NCI-H226 (cell line): ENCODE measurements at regions not wholly inside any gene's neighbourhood (a gene's known extent, or its start where the extent isn't known, plus 50 kb on each side); places are given as distances from the start of the nearest gene placed in this dataset.
"Not testable (repeated sequence)": the region's sequence is repeated elsewhere in the genome, so short reads cannot be mapped to it uniquely, and the experiment has no call there.

ENCODE experiments used
- DNase-seq: peaks from one replicate; pipeline ENCODE4 v3.0.0-alpha.2; 2015

- peak; percentile 2 for DNase-seq
Measured at GRCh38 chr11:37371346-37371970, 773.4 kb upstream of the RAG2 start.

- no peak for DNase-seq
Measured at GRCh38 chr11:37370817-37371216, 772.8 kb upstream of the RAG2 start.

GRCh38 chr11:37364246-37364839, 766.3 kb upstream of the RAG2 start:
- no peak for DNase-seq

GRCh38 chr11:37353192-37353591, 755.2 kb upstream of the RAG2 start:
- DNase-seq: no peak

GRCh38 chr11:37352485-37352884, 754.4 kb upstream of the RAG2 start:
- no peak for DNase-seq

- DNase-seq: no peak
Measured at GRCh38 chr11:37343290-37343689, 745.3 kb upstream of the RAG2 start.

- no peak for DNase-seq
Measured at GRCh38 chr11:37336401-37336800, 738.4 kb upstream of the RAG2 start.

GRCh38 chr11:37333345-37333744, 735.3 kb upstream of the RAG2 start:
- DNase-seq: no peak

GRCh38 chr11:37323843-37324242, 725.8 kb upstream of the RAG2 start:
- no peak for DNase-seq

GRCh38 chr11:37322333-37323194, 724.5 kb upstream of the RAG2 start:
- no peak for DNase-seq

GRCh38 chr11:37320921-37321320, 722.9 kb upstream of the RAG2 start:
- DNase-seq: no peak

- DNase-seq: no peak
Measured at GRCh38 chr11:37317803-37318202, 719.8 kb upstream of the RAG2 start.

GRCh38 chr11:37313266-37313665, 715.2 kb upstream of the RAG2 start:
- no peak for DNase-seq

GRCh38 chr11:37306563-37306962, 708.5 kb upstream of the RAG2 start:
- no peak for DNase-seq

GRCh38 chr11:37301405-37301804, 703.4 kb upstream of the RAG2 start:
- not testable (repeated sequence) for DNase-seq

GRCh38 chr11:37298173-37298572, 700.1 kb upstream of the RAG2 start:
- DNase-seq: no peak

GRCh38 chr11:37286890-37287289, 688.9 kb upstream of the RAG2 start:
- DNase-seq: no peak

GRCh38 chr11:37282367-37282766, 684.3 kb upstream of the RAG2 start:
- no peak for DNase-seq

GRCh38 chr11:37280200-37280599, 682.2 kb upstream of the RAG2 start:
- DNase-seq: no peak

- DNase-seq: no peak
Measured at GRCh38 chr11:37277896-37278465, 679.9 kb upstream of the RAG2 start.

- peak; percentile 46 for DNase-seq
Measured at GRCh38 chr11:37264783-37265182, 666.7 kb upstream of the RAG2 start.

- DNase-seq: peak; percentile 24
Measured at GRCh38 chr11:37264060-37264459, 666.0 kb upstream of the RAG2 start.

GRCh38 chr11:37263467-37263866, 665.4 kb upstream of the RAG2 start:
- DNase-seq: not testable (repeated sequence)

- DNase-seq: no peak
Measured at GRCh38 chr11:37259734-37260133, 661.7 kb upstream of the RAG2 start.
